Ovary (tissue), 7 donors: ENCODE measurements at regions not wholly inside any gene's neighbourhood (a gene's known extent, or its start where the extent isn't known, plus 50 kb on each side); places are given as distances from the start of the nearest gene placed in this dataset.

Experiments used
- DNase-seq, 5 donors: peaks; one replicate each; pipeline ENCODE4 v3.0.0-alpha.2; 2019 to 2020
- H3K27ac ChIP-seq, 2 donors: fragments of 200-600 bp; one replicate each; pipeline versions ENCODE4 v1.5.1 to v1.8.0; 2019 to 2022
- H3K27me3 ChIP-seq: fragments of 200-600 bp; one replicate; pipeline ENCODE4 v1.8.0; 2022
- H3K36me3 ChIP-seq: fragments of 200-600 bp; sonication (generic); one replicate; pipeline ENCODE4 v1.5.1; 2019
- H3K4me1 ChIP-seq: one replicate; pipeline ENCODE4 v1.8.1; 2013; ENCODE audit warnings: mild to moderate bottlenecking, moderate library complexity; ENCODE audit not compliant: insufficient read depth
- H3K4me3 ChIP-seq: fragments of 200-600 bp; sonication (generic); one replicate; pipeline ENCODE4 v1.5.1; 2017
- H3K9me3 ChIP-seq, 2 donors: fragments of 200-600 bp in 1 of 2; sonication (generic) in 1 of 2; one replicate each; pipeline versions ENCODE4 v1.5.1 to v1.8.1; 2013 to 2019; ENCODE audit warnings: mild to moderate bottlenecking in 1 of 2, moderate library complexity in 1 of 2
- CTCF ChIP-seq, 3 donors: fragments of 450-650 bp in 2 of 3; fragments of 200-600 bp in 1 of 3; IDR thresholded peaks; one replicate each; pipeline versions ENCODE4 v1.5.1 to v1.8.0; 2016 to 2022; ENCODE audit warnings: antibody characterized with exemption in 3 of 3, mild to moderate bottlenecking in 1 of 3
- EP300 ChIP-seq: sonication (generic); formaldehyde crosslinking; IDR thresholded peaks from one replicate; pipeline ENCODE4 v1.6.1; 2017; ENCODE audit warnings: antibody characterized with exemption
- POLR2A ChIP-seq: fragments of 450-650 bp; IDR thresholded peaks from one replicate; pipeline ENCODE4 v1.6.1; 2017; ENCODE audit warnings: antibody characterized with exemption, mild to moderate bottlenecking, moderate library complexity
- WGBS, 3 donors: extraction: QIAGEN DNeasy Blood & Tissue Kit in 1 of 3; methylation state at CpG; one replicate each; pipeline versions ENCODE4 v1.1.5 to v1.1.7; 2013 to 2017; 5-methylcytosine and 5-hydroxymethylcytosine counted together
- intact Hi-C, 4 donors: fragments of 100-400 bp; cut with DNase I; formaldehyde crosslinking; loops; one replicate each; pipeline versions ENCODE4 v1.11.0 to v1.15.1; 2022 to 2023
- donor health status: DM: no; HTN: no; CAD: no; lungs with moderate emphysema.
- donor health status: DM: no; HTN: no; CAD: no.
- donor health status: Bipolar disorder and iron deficiency.
- donor health status: DM: no; HTN: no; CAD: no.
- donor health status: DM: yes; HTN: yes; CAD: no.

- TF ChIP-seq CTCF (IDR thresholded peaks at IDR 0.05) (peak in 1 of 3 donors; percentile 6), EP300 (no peak)
- no peak overlapping the region for H3K4me3 ChIP-seq
- H3K36me3 ChIP-seq, result no peaks in the 10 kb centered on the region
- H3K27me3 ChIP-seq, result no peaks in the 10 kb centered on the region
- DNase-seq, result peak in 4 of 5 donors; percentile 63 to 71 (median 66)
- intact Hi-C loops, result no loop called here
- peak overlapping the region in 1 of 2 donors; percentile 24 for H3K27ac ChIP-seq
- WGBS, 3 donors, result 38 to 61% (median 49%) methylated on average over 27 of the region's 27 CpGs
- no peaks in the 10 kb centered on the region for H3K9me3 ChIP-seq
- peaks cover 15% of the 10 kb centered on the region for H3K4me1 ChIP-seq
These were observed 80.2 kb downstream of the NCOR2 start for GRCh38 chr12:124487066-124487833.

- H3K4me1 ChIP-seq, result peaks cover 17% of the 10 kb centered on the region
- H3K27ac ChIP-seq, result peak overlapping the region in 1 of 2 donors; percentile 9
- H3K36me3 ChIP-seq, result no peaks in the 10 kb centered on the region
- intact Hi-C loops, result no loop called here
- 65 to 76% (median 71%) methylated on average over 26 of the region's 26 CpGs for WGBS, 3 donors
- no peak for TF ChIP-seq CTCF (IDR thresholded peaks at IDR 0.05)
- TF ChIP-seq EP300, result no peak
- no peak for TF ChIP-seq POLR2A
- H3K27me3 ChIP-seq, result no peaks in the 10 kb centered on the region
- no peaks in the 10 kb centered on the region for H3K9me3 ChIP-seq
- DNase-seq, result peak in 2 of 5 donors; percentile 26 to 35
- no peak overlapping the region for H3K4me3 ChIP-seq
These were observed 81.0 kb downstream of the NCOR2 start for GRCh38 chr12:124486346-124486963.

GRCh38 chr12:124485371-124485770 is 82.0 kb downstream of the NCOR2 start:
- peak in 1 of 5 donors; percentile 26 for DNase-seq
- Histone ChIP-seq H3K4me1 (peaks cover 19% of the 10 kb centered on the region), H3K27ac (no peak overlapping the region), H3K36me3 (no peaks in the 10 kb centered on the region), H3K4me3 (no peak overlapping the region), H3K9me3 (no peaks in the 10 kb centered on the region), H3K27me3 (no peaks in the 10 kb centered on the region)
- intact Hi-C loops, result no loop called here
- TF ChIP-seq CTCF (IDR thresholded peaks at IDR 0.05) (no peak), EP300 (no peak), POLR2A (no peak)
- WGBS, 3 donors, result 85 to 94% (median 92%) methylated on average over 18 of the region's 18 CpGs

- Histone ChIP-seq H3K27me3 (no peaks in the 10 kb centered on the region), H3K27ac (no peak overlapping the region), H3K4me3 (no peak overlapping the region), H3K9me3 (no peaks in the 10 kb centered on the region), H3K36me3 (no peaks in the 10 kb centered on the region), H3K4me1 (peaks cover 23% of the 10 kb centered on the region)
- peak in 1 of 5 donors; percentile 31 for DNase-seq
- TF ChIP-seq POLR2A (no peak), CTCF (IDR thresholded peaks at IDR 0.05) (no peak), EP300 (no peak)
- intact Hi-C loops, result no loop called here
- WGBS, 3 donors, result 87 to 90% (median 88%) methylated on average over 10 of the region's 10 CpGs
These were observed 82.9 kb downstream of the NCOR2 start for GRCh38 chr12:124484526-124484953.
